Neural progenitor cell (in vitro differentiated cells): ENCODE measurements at regions not wholly inside any gene's neighbourhood (a gene's known extent, or its start where the extent isn't known, plus 50 kb on each side); places are given as distances from the start of the nearest gene placed in this dataset.

Experiments used
- EZH2 ChIP-seq: fragments of 200-600 bp; sonication (generic); IDR thresholded peaks from 2 replicates; pipeline ENCODE4 v1.6.1; 2017; ENCODE audit warnings: antibody characterized with exemption, mild to moderate bottlenecking, moderate library complexity
- TF ChIP-seq, protein P1 (sequence below): fragments of 200-600 bp; sonication (generic); IDR thresholded peaks from 2 replicates; pipeline ENCODE4 v1.5.1; 2017; ENCODE audit warnings: antibody characterized with exemption, mild to moderate bottlenecking

DNA sequence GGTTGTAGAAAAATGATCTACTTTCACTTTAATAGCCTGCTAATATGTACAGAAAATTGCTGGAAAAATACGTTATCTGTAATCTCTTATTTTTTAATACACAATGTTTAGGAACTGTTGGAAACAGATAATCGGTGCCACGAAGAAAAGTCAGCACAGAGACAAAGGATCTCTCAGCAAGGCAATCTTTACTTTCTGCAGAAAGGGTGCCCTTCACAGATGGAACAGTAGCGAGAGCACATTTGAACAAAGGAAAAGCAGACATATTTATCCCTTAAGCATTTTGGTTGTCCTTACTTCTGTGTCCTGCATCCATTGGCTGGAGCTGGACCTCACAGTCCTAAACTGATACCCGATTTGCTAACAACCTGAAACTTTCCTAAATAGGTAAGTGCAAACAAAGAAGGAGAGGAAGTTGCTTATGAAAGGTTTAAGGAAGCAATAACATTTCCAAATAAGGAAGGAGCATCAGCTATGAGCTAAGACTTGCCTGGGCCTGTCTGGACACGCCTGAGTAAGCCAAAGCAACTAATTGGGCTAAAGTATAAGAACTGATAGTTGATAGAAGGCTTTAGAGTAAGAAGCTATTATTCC, 640.0 kb downstream of the SH2D4B start:
- TF ChIP-seq, protein P1, sequence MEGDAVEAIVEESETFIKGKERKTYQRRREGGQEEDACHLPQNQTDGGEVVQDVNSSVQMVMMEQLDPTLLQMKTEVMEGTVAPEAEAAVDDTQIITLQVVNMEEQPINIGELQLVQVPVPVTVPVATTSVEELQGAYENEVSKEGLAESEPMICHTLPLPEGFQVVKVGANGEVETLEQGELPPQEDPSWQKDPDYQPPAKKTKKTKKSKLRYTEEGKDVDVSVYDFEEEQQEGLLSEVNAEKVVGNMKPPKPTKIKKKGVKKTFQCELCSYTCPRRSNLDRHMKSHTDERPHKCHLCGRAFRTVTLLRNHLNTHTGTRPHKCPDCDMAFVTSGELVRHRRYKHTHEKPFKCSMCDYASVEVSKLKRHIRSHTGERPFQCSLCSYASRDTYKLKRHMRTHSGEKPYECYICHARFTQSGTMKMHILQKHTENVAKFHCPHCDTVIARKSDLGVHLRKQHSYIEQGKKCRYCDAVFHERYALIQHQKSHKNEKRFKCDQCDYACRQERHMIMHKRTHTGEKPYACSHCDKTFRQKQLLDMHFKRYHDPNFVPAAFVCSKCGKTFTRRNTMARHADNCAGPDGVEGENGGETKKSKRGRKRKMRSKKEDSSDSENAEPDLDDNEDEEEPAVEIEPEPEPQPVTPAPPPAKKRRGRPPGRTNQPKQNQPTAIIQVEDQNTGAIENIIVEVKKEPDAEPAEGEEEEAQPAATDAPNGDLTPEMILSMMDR = no peak
- TF ChIP-seq EZH2 = no peak
